ENCODE measurements at regions not wholly inside any gene's neighbourhood (a gene's known extent, or its start where the extent isn't known, plus 50 kb on each side); places are given as distances from the start of the nearest gene placed in this dataset.

DNA sequence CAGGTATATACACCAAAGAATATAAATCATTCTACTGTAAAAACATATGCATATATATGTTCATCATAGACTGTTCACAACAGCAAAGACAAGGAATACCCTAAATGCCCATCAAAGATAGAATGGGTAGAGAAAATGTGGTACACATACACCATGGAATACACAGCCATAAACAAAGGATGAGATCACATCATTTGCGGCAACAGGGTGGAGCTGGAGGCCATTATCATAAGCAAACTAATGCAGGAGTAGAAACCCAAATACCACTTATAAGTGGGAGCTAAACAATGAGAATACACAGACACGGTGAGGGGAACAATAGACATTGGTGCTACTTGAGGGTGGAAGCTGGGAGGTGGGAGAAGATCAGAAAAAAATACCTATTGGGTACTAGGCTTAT is 117.6 kb downstream of the COX7C start:
- ChIA-PET CTCF (no interaction called here), POLR2A (no interaction called here)
- TF ChIP-seq, protein P1, sequence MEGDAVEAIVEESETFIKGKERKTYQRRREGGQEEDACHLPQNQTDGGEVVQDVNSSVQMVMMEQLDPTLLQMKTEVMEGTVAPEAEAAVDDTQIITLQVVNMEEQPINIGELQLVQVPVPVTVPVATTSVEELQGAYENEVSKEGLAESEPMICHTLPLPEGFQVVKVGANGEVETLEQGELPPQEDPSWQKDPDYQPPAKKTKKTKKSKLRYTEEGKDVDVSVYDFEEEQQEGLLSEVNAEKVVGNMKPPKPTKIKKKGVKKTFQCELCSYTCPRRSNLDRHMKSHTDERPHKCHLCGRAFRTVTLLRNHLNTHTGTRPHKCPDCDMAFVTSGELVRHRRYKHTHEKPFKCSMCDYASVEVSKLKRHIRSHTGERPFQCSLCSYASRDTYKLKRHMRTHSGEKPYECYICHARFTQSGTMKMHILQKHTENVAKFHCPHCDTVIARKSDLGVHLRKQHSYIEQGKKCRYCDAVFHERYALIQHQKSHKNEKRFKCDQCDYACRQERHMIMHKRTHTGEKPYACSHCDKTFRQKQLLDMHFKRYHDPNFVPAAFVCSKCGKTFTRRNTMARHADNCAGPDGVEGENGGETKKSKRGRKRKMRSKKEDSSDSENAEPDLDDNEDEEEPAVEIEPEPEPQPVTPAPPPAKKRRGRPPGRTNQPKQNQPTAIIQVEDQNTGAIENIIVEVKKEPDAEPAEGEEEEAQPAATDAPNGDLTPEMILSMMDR (IDR thresholded peaks at IDR 0.05; ENCODE audit: insufficient read depth, low read length, missing control alignments) = no peak
- DNase-seq (ENCODE audit: low read depth, low spot score) = no peak
- no peak overlapping the region for H3K4me3 ChIP-seq (ENCODE audit: low read depth, low read length)

DNA sequence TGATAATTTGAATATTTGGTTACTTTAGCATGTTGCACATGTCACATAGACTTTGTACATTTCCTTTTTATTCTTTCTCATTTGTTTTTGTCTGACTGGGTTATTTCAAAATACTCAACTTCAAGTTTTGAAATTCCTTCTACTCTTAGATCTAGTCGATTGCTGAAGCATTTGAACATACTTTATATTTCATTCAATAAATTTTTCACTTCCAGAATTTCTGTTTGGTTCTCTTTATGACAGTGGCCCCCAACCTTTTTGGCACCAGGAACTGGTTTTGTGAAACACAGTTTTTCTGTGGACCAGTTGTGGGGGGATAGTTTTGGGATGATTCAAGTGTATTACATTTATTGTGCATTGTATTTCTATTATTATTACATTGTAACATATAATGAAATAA is 119.8 kb downstream of the COX7C start:
- ChIA-PET CTCF (no interaction called here), POLR2A (no interaction called here)
- TF ChIP-seq, protein P1 (IDR thresholded peaks at IDR 0.05; ENCODE audit: insufficient read depth, low read length, missing control alignments) = no peak
- DNase-seq (ENCODE audit: low read depth, low spot score) = no peak
- no peak overlapping the region for H3K4me3 ChIP-seq (ENCODE audit: low read depth, low read length)

GRCh38 chr5:86748538-86749105 is 130.9 kb downstream of the COX7C start:
- ChIA-PET CTCF (no interaction called here), POLR2A (no interaction called here)
- TF ChIP-seq, protein P1 (IDR thresholded peaks at IDR 0.05; ENCODE audit: insufficient read depth, low read length, missing control alignments) = no peak
- no peak overlapping the region for H3K4me3 ChIP-seq (ENCODE audit: low read depth, low read length)
- no peak for DNase-seq (ENCODE audit: low read depth, low spot score)

GRCh38 chr5:86749841-86750240 is 132.1 kb downstream of the COX7C start:
- DNase-seq (ENCODE audit: low read depth, low spot score) = no peak
- CTCF ChIA-PET = no interaction called here
- POLR2A ChIA-PET = no interaction called here
- TF ChIP-seq, protein P1 (IDR thresholded peaks at IDR 0.05; ENCODE audit: insufficient read depth, low read length, missing control alignments) = no peak
- H3K4me3 ChIP-seq (ENCODE audit: low read depth, low read length) = no peak overlapping the region

DNA sequence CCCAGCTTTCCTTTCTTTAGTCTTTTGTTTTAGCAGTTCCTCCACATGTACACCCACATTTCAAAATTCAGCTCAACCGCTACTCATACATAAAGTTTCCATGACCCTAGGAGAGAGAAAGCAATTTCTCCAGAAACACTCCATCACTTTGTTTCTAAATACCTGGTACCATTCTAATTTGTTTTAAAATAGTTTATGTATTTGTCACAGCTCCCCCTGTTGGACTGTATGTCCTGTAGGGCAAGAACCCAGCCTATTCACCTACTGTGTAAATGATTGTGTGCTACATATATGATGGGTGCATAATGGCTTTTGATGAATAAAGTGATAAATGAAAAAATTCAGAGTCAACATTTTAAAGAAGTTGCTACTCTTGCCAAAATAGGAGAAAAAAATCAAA is 139.1 kb downstream of the COX7C start:
- TF ChIP-seq, protein P1 (IDR thresholded peaks at IDR 0.05; ENCODE audit: insufficient read depth, low read length, missing control alignments) = no peak
- ChIA-PET POLR2A (no interaction called here), CTCF (interaction anchor here (1.5 kb wide), 1 partner anchor 213 kb away, joined by 3 read pairs; no protein-coding TSS in a partner anchor)
- DNase-seq (ENCODE audit: low read depth, low spot score) = no peak
- no peak overlapping the region for H3K4me3 ChIP-seq (ENCODE audit: low read depth, low read length)

DNA sequence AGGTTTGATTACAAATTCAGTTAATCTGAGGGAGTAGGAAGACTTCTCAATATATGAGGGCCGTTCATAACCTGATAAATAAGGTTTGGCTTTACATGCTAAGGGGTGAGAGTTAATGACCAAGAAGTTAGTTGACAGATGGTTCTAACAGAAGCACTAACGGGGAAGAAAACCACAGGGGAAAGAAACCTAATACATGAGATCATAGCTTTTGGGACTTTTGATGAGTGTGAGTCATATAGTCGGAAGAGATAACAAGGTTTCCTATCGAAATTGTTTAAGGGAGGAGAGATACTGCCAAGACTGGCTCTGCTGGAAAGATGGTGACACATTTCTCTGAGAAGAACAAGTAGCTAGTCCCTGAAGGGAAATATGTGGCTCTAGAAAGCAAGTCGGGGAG is 140.1 kb downstream of the COX7C start:
- no peak overlapping the region for H3K4me3 ChIP-seq (ENCODE audit: low read depth, low read length)
- TF ChIP-seq, protein P1 (IDR thresholded peaks at IDR 0.05; ENCODE audit: insufficient read depth, low read length, missing control alignments) = no peak
- no peak for DNase-seq (ENCODE audit: low read depth, low spot score)
- POLR2A ChIA-PET = no interaction called here
- CTCF ChIA-PET = no interaction called here
